ENCODE measurements at regions not wholly inside any gene's neighbourhood (a gene's known extent, or its start where the extent isn't known, plus 50 kb on each side); places are given as distances from the start of the nearest gene placed in this dataset.

DNA sequence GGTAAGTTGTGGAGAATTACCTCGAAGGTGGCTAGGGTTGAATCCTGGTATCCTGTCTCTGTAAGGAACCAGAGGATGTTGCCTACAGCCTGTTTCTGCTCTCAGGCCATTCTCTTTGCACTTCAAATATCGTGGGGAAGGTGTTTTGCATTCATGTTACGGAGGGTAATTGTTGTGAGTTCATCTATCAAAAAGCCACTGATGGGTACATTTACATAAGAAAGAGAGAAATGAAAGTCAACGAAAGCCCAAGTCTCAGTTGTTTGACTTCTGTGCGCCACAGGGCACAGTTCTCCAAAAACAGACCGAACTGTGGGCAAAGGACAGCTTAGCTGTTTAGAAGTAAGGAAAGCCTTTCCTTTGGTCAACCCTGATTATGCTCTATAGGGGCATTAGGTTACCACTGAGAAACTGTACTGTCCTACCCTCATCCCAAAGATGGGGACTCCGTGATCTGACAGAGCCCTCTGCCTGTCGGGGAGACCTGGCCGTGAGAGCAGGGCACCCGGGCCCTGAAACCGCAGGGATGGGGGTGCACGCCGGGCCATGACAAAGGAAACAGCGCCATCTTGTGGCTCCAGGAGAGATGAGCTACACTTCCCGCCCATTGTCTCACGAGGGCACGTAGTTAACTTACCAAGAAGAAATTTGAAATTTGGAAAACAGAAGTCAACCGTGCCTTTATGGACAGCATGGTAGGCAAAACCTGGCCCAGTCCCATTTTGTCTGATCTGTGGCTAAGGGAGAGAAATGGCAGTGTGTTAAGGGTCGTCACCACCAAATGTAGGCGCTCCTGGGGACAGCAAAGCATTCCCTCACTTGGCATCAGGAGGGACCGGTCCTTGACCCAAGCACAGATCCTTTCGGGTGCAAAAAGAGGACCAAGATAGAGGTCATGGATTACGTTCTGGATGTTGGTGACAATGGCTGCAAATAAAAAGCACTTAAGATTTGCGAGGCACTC is 74.5 kb upstream of the DYNLRB2 start:
- TF ChIP-seq EZH2 (IDR thresholded peaks at IDR 0.05; ENCODE audit: borderline replicate concordance, low read depth, low read length, poor library complexity, severe bottlenecking), result no peak
- TF ChIP-seq CTCF (conservative IDR thresholded peaks at IDR 0.05; ENCODE audit: low read depth, low read length), result peak; percentile 82
